Naive thymus-derived CD8-positive, alpha-beta T cell (primary cell): ENCODE measurements at regions not wholly inside any gene's neighbourhood (a gene's known extent, or its start where the extent isn't known, plus 50 kb on each side); places are given as distances from the start of the nearest gene placed in this dataset.

Source experiments
- ATAC-seq, 2 donors: fragments of 150-1000 bp; cut with Tn5 transposase in 1 of 2; sonication (Bioruptor Pico), chemical (Tn5 transposase) in 1 of 2; 1 replicate in 1 of 2; 2 replicates in 1 of 2; pipeline ENCODE4 v1.10.0; 2021; ENCODE audit warnings: mild to moderate bottlenecking in 2 of 2, moderate library complexity in 2 of 2
- POLR2A ChIA-PET: fragments of 350-600 bp; sonication (Branson Sonifier 250); formaldehyde crosslinking; loops from one replicate; lab custom pipeline; 2021; ENCODE audit warnings: antibody characterized with exemption; lab: Charles Lee
- DNase-seq, 10 donors: peaks; one replicate each; pipeline versions ENCODE4 v3.0.0 to v3.0.0-alpha.2; 2020 to 2022
- H3K27ac Mint-ChIP-seq, 10 donors: one replicate each; pipeline ENCODE4 v1.8.0; 2020 to 2022; ENCODE audit warnings: mild to moderate bottlenecking in 10 of 10, mixed read lengths in 10 of 10, moderate library complexity in 4 of 10, inconsistent platforms in 1 of 10
- H3K27me3 Mint-ChIP-seq, 5 donors: one replicate each; pipeline ENCODE4 v1.8.0; 2021 to 2022; ENCODE audit warnings: mixed read lengths in 5 of 5
- H3K36me3 Mint-ChIP-seq, 3 donors: one replicate each; pipeline ENCODE4 v1.8.0; 2020 to 2022; ENCODE audit warnings: mixed read lengths in 3 of 3, mild to moderate bottlenecking in 2 of 3, inconsistent platforms in 1 of 3
- H3K4me1 Mint-ChIP-seq, 4 donors: one replicate each; pipeline ENCODE4 v1.8.0; 2021 to 2022; ENCODE audit warnings: mixed read lengths in 4 of 4
- H3K4me3 Mint-ChIP-seq, 10 donors: one replicate each; pipeline ENCODE4 v1.8.0; 2020 to 2022; ENCODE audit warnings: mild to moderate bottlenecking in 10 of 10, mixed read lengths in 10 of 10, moderate library complexity in 6 of 10, inconsistent platforms in 1 of 10
- H3K9me3 Mint-ChIP-seq, 9 donors: one replicate each; pipeline ENCODE4 v1.8.0; 2020 to 2022; ENCODE audit warnings: mixed read lengths in 9 of 9, mild to moderate bottlenecking in 3 of 9, inconsistent platforms in 1 of 9, moderate library complexity in 1 of 9

DNA sequence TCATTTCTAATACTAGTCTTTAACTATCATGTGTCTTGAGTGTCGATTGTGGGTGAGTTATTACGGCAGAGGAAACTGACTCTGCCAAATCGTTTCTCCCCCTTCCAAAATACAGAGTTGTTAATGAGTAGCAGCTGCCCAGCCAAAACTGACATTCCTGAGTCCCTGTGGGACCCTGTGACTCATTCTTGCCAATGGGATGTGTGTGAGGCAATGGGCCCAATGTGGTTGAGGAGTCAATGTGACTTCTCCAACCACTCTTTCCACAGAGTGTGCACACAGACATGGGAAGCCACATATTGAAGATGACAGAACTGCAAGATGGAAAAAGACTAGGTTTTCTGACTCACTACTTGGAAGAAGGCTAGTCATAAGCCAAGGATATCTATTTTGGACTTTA is 434.7 kb downstream of the DTWD2 start:
- H3K36me3 Mint-ChIP-seq = no peaks in the 10 kb centered on the region
- no peak overlapping the region for H3K27ac Mint-ChIP-seq
- peaks cover 0 to 3% (median 0%) of the 10 kb centered on the region in 9 donors for H3K9me3 Mint-ChIP-seq
- H3K4me1 Mint-ChIP-seq = no peaks in the 10 kb centered on the region
- no peak overlapping the region for H3K4me3 Mint-ChIP-seq
- peaks cover 0 to 9% (median 0%) of the 10 kb centered on the region in 5 donors for H3K27me3 Mint-ChIP-seq
- POLR2A ChIA-PET = no interaction called here
- ATAC-seq (no peak), DNase-seq (no peak)

DNA sequence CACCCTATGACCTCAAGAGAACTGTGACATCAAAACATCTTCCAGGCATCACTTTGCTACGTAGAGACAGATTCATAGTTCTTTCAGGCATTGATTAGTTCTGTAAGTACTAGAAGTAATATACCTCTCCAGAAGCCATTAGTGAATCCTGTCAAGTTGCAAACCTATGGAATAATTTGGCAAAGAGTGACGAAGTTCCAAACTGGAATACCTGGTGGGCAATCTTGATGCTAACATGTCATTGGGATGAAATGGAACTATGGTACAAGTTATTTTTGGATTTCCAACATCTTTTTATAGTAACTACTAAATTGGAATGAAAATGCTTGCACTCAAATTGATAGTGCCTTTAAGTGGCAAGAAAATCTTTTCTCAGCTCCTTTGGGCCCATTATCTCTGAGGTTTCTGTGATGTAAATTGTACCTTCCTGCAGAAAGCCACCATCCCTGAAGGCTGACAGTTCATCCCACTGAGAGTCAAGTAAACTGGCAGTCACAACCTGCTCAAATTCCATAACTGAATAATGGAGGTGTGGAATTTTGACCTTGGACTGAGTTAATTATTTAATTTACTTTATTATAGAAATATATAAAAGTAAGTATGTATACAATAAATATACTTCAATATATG is 435.5 kb downstream of the DTWD2 start:
- no peaks in the 10 kb centered on the region for H3K4me1 Mint-ChIP-seq
- ATAC-seq (no peak), DNase-seq (no peak)
- no peaks in the 10 kb centered on the region for H3K36me3 Mint-ChIP-seq
- peaks cover 0 to 3% (median 0%) of the 10 kb centered on the region in 9 donors for H3K9me3 Mint-ChIP-seq
- POLR2A ChIA-PET = no interaction called here
- H3K4me3 Mint-ChIP-seq = no peak overlapping the region
- H3K27ac Mint-ChIP-seq = no peak overlapping the region
- H3K27me3 Mint-ChIP-seq = peaks cover 0 to 4% (median 0%) of the 10 kb centered on the region in 5 donors

DNA sequence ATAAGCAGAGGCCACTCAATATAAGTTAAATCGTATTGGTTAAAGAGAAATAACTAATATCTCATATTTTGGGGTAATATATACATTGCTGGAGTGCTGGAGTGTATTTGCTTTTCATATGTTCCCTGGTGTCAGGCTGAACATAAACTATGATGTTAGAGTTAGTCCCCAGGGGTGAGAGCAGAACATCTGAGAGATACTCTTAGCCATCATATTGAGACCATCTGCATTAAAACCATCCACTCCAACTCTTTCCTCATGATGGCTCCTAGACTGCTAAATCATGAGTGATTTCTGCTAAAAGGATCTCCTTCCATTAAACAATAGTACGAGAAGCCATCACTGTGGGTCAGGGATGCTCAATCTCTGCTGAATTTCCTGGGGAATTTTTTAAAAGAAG is 436.2 kb downstream of the DTWD2 start:
- Mint-ChIP-seq H3K36me3 (no peaks in the 10 kb centered on the region), H3K9me3 (peaks cover 0 to 3% (median 0%) of the 10 kb centered on the region in 9 donors), H3K4me1 (no peaks in the 10 kb centered on the region), H3K27ac (no peak overlapping the region), H3K27me3 (peaks cover 0 to 4% (median 0%) of the 10 kb centered on the region in 5 donors), H3K4me3 (no peak overlapping the region)
- ATAC-seq (no peak), DNase-seq (no peak)
- POLR2A ChIA-PET = no interaction called here

DNA sequence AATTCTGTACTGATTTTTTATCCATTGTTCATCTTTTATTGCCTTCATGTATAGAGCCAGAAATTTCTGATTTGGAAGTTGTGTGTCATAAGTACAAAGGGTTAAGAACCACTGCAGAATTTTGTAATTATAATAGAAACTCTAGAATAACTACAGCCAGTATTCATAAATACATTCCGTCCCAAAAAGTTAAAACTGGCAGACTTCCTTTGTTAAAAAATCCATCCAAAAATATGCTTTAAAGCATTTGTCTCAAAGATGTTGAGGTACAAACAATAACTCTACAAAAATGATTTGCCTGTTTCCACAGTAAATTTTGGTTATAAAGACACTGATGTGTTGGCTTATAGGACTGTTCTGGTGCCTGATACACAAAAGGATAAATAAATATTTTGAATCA is 436.6 kb downstream of the DTWD2 start:
- DNase-seq (no peak), ATAC-seq (no peak)
- Mint-ChIP-seq H3K4me3 (no peak overlapping the region), H3K27me3 (peaks cover 0 to 6% (median 0%) of the 10 kb centered on the region in 5 donors), H3K36me3 (no peaks in the 10 kb centered on the region), H3K4me1 (no peaks in the 10 kb centered on the region), H3K27ac (no peak overlapping the region), H3K9me3 (peaks cover 0 to 3% (median 0%) of the 10 kb centered on the region in 9 donors)
- POLR2A ChIA-PET = no interaction called here

DNA sequence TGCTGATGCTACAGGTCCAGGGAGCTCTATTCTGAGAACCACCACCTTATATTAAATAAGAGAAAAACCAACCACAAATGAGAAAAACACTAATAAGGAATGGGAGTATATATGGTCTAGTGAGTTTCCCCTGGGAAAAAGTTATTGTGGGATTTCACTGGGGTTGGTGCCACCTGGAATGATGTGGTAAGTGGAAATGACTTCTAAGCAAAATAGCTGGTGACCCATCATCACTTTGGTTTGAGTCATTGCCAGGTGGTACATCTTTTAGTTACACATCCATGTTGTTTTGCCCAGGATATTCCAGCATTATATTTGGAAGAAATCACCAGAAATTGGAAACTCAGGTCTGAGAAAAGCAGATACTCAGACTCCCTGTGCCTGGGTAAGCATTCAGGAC is 437.3 kb downstream of the DTWD2 start:
- no peaks in the 10 kb centered on the region for H3K4me1 Mint-ChIP-seq
- POLR2A ChIA-PET = no interaction called here

DNA sequence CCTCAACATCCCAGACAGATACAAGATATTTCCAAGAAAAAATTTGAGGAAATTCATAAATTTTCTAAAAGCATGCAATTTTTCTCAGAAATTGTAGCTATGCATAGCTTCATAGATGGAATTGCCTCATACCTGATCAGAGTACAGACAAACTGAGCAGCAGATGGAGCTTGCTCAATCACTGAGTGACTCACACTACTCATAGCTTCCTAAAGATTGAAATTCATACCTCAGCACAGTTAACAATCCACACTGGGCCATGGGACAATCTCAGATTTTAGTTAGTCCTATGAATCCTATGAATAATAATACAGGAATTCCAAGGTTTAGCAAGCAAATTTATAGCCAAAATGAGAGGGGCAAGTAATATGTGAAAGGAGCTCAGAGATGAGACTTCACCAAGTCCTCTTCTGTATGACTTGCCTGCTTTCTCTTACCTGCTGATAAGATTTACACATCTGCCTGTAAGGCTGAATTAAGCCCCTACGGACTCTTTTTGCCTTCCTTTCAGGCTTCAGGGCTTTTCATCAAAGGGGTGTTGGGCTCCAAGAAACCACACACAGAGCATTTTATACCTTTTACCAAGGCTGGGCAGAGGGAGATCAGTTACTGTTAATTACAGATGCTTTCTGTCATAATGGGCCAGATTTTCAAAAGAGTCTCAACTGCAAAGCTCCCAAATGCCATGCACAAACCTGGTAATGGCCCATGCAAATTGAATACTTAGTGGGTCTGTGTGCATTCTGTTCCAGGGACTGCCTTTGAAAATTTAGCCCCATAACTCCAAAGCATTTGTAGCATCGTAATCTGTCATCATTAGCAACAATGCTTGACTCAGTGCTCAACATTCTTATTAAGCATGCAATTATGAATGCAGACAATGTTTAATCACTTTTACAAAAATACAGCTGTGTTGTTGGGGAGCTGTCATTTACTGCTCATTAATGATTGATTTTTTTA is 439.3 kb downstream of the DTWD2 start:
- ATAC-seq = no peak
- Mint-ChIP-seq H3K4me3 (no peak overlapping the region), H3K27ac (no peak overlapping the region), H3K4me1 (no peaks in the 10 kb centered on the region), H3K27me3 (peaks cover 0 to 7% (median 0%) of the 10 kb centered on the region in 5 donors), H3K36me3 (no peaks in the 10 kb centered on the region), H3K9me3 (peaks cover 0 to 3% (median 0%) of the 10 kb centered on the region in 9 donors)
- no peak for DNase-seq
- POLR2A ChIA-PET = no interaction called here

More for the DNA sequence above, 437.3 kb downstream of the DTWD2 start:
- Mint-ChIP-seq H3K36me3 (no peaks in the 10 kb centered on the region), H3K9me3 (peaks cover 0 to 3% (median 0%) of the 10 kb centered on the region in 9 donors), H3K27me3 (peaks cover 0 to 7% (median 0%) of the 10 kb centered on the region in 5 donors), H3K4me3 (no peak overlapping the region), H3K27ac (no peak overlapping the region)
- DNase-seq (no peak), ATAC-seq (no peak)

DNA sequence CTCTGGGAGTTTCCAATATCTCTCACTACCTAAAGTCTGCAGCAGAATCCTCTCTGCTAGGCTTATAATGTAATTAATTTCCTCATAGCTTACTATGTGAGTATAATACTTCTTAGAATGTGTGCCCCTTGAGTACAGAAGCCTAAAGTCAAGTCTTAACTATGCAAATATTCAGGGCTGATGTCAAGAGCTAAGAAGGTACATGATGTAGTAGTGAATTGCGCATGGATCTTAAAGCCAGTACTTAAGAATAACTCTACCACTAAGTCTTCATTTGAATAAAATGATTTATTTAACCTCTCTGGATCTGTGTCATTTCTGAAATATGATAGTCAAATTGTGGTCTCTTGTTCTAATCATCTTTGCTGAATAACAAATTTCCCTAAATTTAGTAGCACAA is 442.9 kb downstream of the DTWD2 start:
- H3K27ac Mint-ChIP-seq = no peak overlapping the region

DNA sequence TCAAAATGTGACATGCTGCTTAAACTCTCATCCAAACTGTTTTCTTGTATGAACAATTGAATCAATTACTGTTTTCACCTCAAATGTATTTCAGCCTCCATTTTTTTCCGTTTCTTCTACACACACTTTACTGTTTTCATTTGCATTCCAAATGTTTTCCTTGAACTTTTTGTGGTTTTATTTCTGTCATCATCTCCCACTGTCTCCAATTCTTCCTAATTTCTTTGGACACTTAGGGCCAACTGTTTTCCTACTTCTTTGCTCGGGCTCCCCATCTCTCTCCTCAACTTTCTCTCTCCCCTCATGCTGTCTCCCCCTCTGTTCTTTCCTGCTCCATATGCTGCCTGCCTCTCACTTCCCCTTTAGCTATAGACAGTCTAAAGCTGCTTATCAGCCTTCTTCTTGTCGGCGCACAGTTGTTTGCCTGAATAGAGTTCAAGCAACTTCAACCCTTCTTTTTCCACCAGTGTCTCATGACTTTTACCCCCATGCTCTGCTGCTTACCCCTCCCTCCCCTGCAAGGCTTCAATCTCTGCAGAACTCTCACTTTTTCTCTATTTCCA is 443.4 kb downstream of the DTWD2 start:
- H3K4me3 Mint-ChIP-seq = no peak overlapping the region
- peaks cover 0 to 7% (median 0%) of the 10 kb centered on the region in 5 donors for H3K27me3 Mint-ChIP-seq
- H3K27ac Mint-ChIP-seq = no peak overlapping the region
- POLR2A ChIA-PET = no interaction called here
- no peak for DNase-seq
- no peaks in the 10 kb centered on the region for H3K4me1 Mint-ChIP-seq
- no peaks in the 10 kb centered on the region for H3K36me3 Mint-ChIP-seq
- H3K9me3 Mint-ChIP-seq = no peaks in the 10 kb centered on the region
- ATAC-seq = no peak

More for the DNA sequence above, 442.9 kb downstream of the DTWD2 start:
- H3K4me3 Mint-ChIP-seq = no peak overlapping the region
- no peaks in the 10 kb centered on the region for H3K36me3 Mint-ChIP-seq
- H3K9me3 Mint-ChIP-seq = no peaks in the 10 kb centered on the region
- H3K27me3 Mint-ChIP-seq = peaks cover 0 to 7% (median 0%) of the 10 kb centered on the region in 5 donors
- ATAC-seq (no peak), DNase-seq (no peak)
- POLR2A ChIA-PET = no interaction called here
- H3K4me1 Mint-ChIP-seq = no peaks in the 10 kb centered on the region

DNA sequence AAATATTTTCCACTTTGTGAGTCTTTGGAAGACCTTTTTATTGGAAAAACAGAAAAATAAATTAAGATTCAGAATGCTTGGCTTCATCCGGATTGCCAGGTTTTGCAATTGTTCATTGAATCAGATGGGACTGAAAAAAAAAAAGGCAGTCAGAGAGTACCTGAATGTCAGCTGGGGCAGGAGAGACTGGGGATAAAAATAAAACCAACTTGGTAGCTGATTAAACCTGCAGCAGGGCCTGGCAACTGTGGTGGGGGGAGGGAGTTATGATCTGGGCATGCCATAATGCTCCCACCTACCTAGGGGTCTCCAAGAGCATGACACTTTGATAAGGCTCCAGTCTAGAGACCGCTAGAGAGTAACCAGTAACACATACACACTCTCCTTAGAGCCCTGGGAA is 454.4 kb downstream of the DTWD2 start:
- H3K9me3 Mint-ChIP-seq = peaks cover 0 to 10% (median 2%) of the 10 kb centered on the region in 9 donors
- no peak overlapping the region for H3K4me3 Mint-ChIP-seq
- POLR2A ChIA-PET = no interaction called here
- H3K27me3 Mint-ChIP-seq = peaks cover 0 to 11% (median 4%) of the 10 kb centered on the region in 5 donors
- H3K4me1 Mint-ChIP-seq = no peaks in the 10 kb centered on the region
- ATAC-seq (no peak), DNase-seq (no peak)
- H3K36me3 Mint-ChIP-seq = no peaks in the 10 kb centered on the region
- no peak overlapping the region for H3K27ac Mint-ChIP-seq

DNA sequence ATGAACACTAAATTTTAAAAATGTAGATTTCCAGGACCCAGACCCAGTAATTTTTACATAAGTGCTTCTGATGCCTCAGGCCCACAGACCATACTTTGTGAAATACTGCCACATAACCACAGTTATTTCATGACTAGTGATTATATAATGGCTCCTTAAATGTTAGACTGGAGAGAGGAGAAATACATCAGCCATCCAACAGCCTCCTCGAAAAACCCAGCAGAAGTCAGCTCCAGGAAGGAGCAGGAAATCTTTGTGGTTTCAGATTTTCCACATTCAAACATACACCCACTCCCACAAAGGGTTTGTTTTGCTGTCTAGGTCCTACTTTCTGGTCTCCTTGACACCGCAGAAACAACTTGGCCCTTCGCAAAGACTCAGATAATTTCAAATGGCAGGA is 455.2 kb downstream of the DTWD2 start:
- Mint-ChIP-seq H3K4me3 (no peak overlapping the region), H3K4me1 (no peaks in the 10 kb centered on the region), H3K27me3 (peaks cover 0 to 11% (median 4%) of the 10 kb centered on the region in 5 donors), H3K9me3 (peaks cover 0 to 10% (median 2%) of the 10 kb centered on the region in 9 donors), H3K36me3 (no peaks in the 10 kb centered on the region), H3K27ac (no peak overlapping the region)
- ATAC-seq (no peak), DNase-seq (no peak)
- POLR2A ChIA-PET = no interaction called here

DNA sequence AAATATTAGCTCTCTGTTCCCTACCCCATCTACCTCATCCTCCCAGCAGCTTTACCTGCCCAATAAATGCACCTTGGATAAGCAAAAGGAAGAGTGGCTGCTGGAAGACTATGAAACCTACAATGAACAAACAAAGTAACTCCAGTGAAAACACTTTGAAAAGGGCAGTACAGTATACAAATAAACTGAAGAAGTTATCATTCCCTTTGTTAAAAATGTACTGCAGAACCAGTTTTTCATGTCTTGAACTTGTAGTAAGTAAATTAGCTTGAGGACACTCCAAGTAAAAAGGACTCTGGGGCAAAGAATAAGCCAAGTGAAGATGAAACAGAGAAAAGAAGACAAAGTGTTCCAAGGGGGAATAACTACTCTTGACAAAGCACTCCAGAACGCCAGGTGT is 457.1 kb downstream of the DTWD2 start:
- no peak for ATAC-seq
- H3K4me3 Mint-ChIP-seq = no peak overlapping the region
- peaks cover 0 to 13% (median 2%) of the 10 kb centered on the region in 9 donors for H3K9me3 Mint-ChIP-seq

DNA sequence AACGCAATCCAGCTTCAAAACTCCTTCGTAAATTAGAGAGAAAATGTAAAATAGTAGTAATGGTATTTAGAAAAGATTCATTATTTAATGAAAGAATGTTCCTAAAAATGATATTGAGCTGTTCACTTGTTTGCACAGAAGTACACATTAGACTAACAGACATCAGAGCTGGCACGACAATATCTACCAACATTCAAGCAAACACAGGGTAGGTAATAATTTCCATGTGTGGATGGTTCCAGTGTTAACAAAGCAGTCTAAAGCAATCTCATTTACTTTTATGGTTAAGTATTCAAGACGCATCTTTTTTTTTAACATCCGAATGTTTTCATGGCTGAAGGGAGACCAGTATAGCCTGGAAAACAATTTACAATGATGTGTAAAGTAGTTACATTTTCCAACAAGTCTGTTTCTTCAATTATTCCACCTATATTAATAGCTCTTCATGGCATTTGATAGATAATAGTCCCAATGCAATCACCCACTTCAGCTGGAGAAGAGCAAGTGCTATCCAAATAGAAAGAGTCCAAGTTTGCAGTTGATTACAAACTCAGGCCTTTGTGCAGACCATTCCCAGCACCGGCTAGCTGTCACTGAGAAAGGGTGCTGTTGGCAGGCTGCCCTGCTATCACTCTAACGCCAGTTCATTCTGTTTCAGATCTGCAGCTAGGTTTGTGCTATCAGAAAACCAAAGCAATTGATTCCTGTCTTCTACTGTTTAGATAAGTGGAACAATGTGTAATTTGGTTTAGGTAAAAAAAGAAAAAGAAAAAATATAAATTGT is 458.8 kb downstream of the DTWD2 start:
- POLR2A ChIA-PET = no interaction called here
- H3K4me3 Mint-ChIP-seq = no peak overlapping the region
- peaks cover 0 to 11% (median 3%) of the 10 kb centered on the region in 5 donors for H3K27me3 Mint-ChIP-seq

More for the DNA sequence above, 457.1 kb downstream of the DTWD2 start:
- POLR2A ChIA-PET = no interaction called here
- H3K36me3 Mint-ChIP-seq = no peaks in the 10 kb centered on the region
- H3K4me1 Mint-ChIP-seq = no peaks in the 10 kb centered on the region
- H3K27me3 Mint-ChIP-seq = peaks cover 0 to 11% (median 1%) of the 10 kb centered on the region in 5 donors
- H3K27ac Mint-ChIP-seq = no peak overlapping the region
- no peak for DNase-seq

More for the DNA sequence above, 458.8 kb downstream of the DTWD2 start:
- DNase-seq (no peak), ATAC-seq (no peak)
- H3K27ac Mint-ChIP-seq = no peak overlapping the region
- peaks cover 0 to 13% (median under 1%) of the 10 kb centered on the region in 9 donors for H3K9me3 Mint-ChIP-seq
- no peaks in the 10 kb centered on the region for H3K4me1 Mint-ChIP-seq
- H3K36me3 Mint-ChIP-seq = no peaks in the 10 kb centered on the region
